OCI-LY3 (cell line): ENCODE measurements at regions not wholly inside any gene's neighbourhood (a gene's known extent, or its start where the extent isn't known, plus 50 kb on each side); places are given as distances from the start of the nearest gene placed in this dataset.

ENCODE experiments used
- H2AFZ ChIP-seq: fragments of 200-600, 300-600 bp; shearing (Covaris generic); 2 replicates; pipeline ENCODE4 v1.6.0; 2014; ENCODE audit warnings: antibody characterized with exemption, low read depth, low read length
- H3K27ac ChIP-seq: fragments of 200-600, 300-600 bp; sonication (generic); 2 replicates; pipeline ENCODE4 v1.5.1; 2014; ENCODE audit warnings: mild to moderate bottlenecking, low read length, moderate library complexity, mixed read lengths
- H3K27me3 ChIP-seq: fragments of 200-600, 300-600 bp; sonication (generic); 2 replicates; pipeline ENCODE4 v1.6.1; 2014; ENCODE audit warnings: low read depth, low read length, mixed read lengths
- H3K36me3 ChIP-seq: fragments of 200-600, 300-600 bp; sonication (generic); replicated peaks from 2 replicates; pipeline ENCODE3; 2014; ENCODE audit warnings: low read depth, low read length, mixed read lengths
- H3K4me1 ChIP-seq: fragments of 300-600, 200-600 bp; sonication (generic); 2 replicates; pipeline ENCODE4 v1.6.1; 2014; ENCODE audit warnings: low read length, mixed read lengths
- H3K4me2 ChIP-seq: fragments of 200-600, 300-600 bp; sonication (generic); 2 replicates; pipeline ENCODE4 v1.6.1; 2014; ENCODE audit warnings: low read length, mixed read lengths
- H3K4me3 ChIP-seq: fragments of 300-600, 200-600 bp; sonication (generic); 2 replicates; pipeline ENCODE4 v1.5.1; 2014; ENCODE audit warnings: antibody characterized with exemption, mild to moderate bottlenecking, low read length, moderate library complexity
- H3K79me2 ChIP-seq: fragments of 300-600, 200-600 bp; shearing (Covaris generic); 2 replicates; pipeline ENCODE4 v1.6.1; 2014; ENCODE audit warnings: mild to moderate bottlenecking, low read length, mixed read lengths
- H3K9ac ChIP-seq: fragments of 300-600, 200-600 bp; shearing (Covaris generic); 2 replicates; pipeline ENCODE4 v1.6.0; 2014; ENCODE audit warnings: mild to moderate bottlenecking, low read length, moderate library complexity
- H3K9me3 ChIP-seq: fragments of 200-600, 300-600 bp; shearing (Covaris generic); 2 replicates; pipeline ENCODE4 v1.6.1; 2014; ENCODE audit warnings: low read length, mixed read lengths; ENCODE audit not compliant: insufficient read depth
- H4K20me1 ChIP-seq: fragments of 200-600, 300-600 bp; sonication (generic); 2 replicates; pipeline ENCODE4 v1.6.1; 2016; ENCODE audit warnings: low read length, mixed read lengths; ENCODE audit not compliant: insufficient read depth
- CTCF ChIP-seq: fragments of 200-600, 300-600 bp; sonication (generic); IDR thresholded peaks from 2 replicates; pipeline ENCODE4 v1.5.1; 2014; ENCODE audit warnings: antibody characterized with exemption, low read length, low read depth
- EZH2phosphoT487 ChIP-seq: fragments of 200-600 bp; shearing (Covaris generic); IDR thresholded peaks from 2 replicates; pipeline ENCODE4 v1.6.1; 2018; ENCODE audit warnings: antibody characterized with exemption, mixed run types, low read depth

DNA sequence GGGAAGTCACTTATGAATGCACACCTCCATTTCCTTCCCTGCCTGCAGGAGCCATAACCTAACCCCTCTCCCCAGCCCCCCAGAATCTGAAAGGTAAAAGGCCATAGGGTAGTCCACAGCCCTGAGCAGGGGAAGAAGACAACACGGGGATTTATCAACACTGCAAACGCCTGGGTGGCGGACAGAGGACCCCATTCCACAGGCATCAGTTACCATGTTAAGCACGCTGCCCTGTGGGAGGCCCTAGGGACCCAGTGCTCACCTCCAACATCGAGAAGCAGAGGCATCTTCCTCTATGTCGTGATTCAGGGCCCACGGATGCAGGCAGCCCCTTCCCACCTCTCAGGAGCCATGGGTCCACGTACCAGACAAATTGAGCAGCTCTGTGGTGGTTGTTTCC lies 523.8 kb downstream of the MATN1 start:
- Histone ChIP-seq H3K79me2 (no peaks in the 10 kb centered on the region), H3K36me3 (no peaks in the 10 kb centered on the region), H2AFZ (no peak overlapping the region), H3K9ac (no peak overlapping the region), H3K4me2 (no peak overlapping the region), H3K27me3 (no peaks in the 10 kb centered on the region), H3K4me3 (no peak overlapping the region), H3K27ac (no peak overlapping the region), H4K20me1 (no peaks in the 10 kb centered on the region), H3K4me1 (no peaks in the 10 kb centered on the region), H3K9me3 (no peaks in the 10 kb centered on the region)
- TF ChIP-seq EZH2phosphoT487 (no peak), CTCF (no peak)

GRCh38 chr1:30198795-30199403 lies 524.5 kb downstream of the MATN1 start:
- TF ChIP-seq CTCF (no peak), EZH2phosphoT487 (no peak)

DNA sequence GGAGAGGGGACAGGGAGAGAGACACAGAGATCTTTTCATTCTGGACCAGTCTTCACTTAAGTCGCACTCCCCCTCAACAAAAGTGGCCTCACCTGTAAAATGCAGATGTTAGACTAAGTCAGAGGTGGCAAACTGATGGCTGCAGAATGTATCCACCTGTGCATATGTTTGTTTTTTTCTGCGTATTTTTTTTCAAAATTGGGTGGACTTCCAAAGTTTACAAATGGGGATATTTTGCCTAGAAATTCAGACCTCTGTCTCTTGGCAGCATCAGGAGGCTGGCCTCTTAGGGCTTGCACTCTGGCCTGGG lies 525.0 kb downstream of the MATN1 start:
- Histone ChIP-seq H3K27me3 (no peaks in the 10 kb centered on the region), H2AFZ (no peak overlapping the region), H3K27ac (no peak overlapping the region), H3K4me2 (no peak overlapping the region), H3K9ac (no peak overlapping the region), H3K79me2 (no peaks in the 10 kb centered on the region), H3K9me3 (no peaks in the 10 kb centered on the region), H3K4me1 (no peaks in the 10 kb centered on the region), H3K4me3 (no peak overlapping the region), H3K36me3 (no peaks in the 10 kb centered on the region), H4K20me1 (no peaks in the 10 kb centered on the region)
- no peak for TF ChIP-seq CTCF
- no peak for TF ChIP-seq EZH2phosphoT487

More at GRCh38 chr1:30198795-30199403, 524.5 kb downstream of the MATN1 start:
- Histone ChIP-seq H4K20me1 (no peaks in the 10 kb centered on the region), H3K9ac (no peak overlapping the region), H2AFZ (no peak overlapping the region), H3K9me3 (no peaks in the 10 kb centered on the region), H3K4me3 (no peak overlapping the region), H3K79me2 (no peaks in the 10 kb centered on the region), H3K36me3 (no peaks in the 10 kb centered on the region), H3K4me1 (no peaks in the 10 kb centered on the region), H3K27ac (no peak overlapping the region), H3K4me2 (no peak overlapping the region), H3K27me3 (no peaks in the 10 kb centered on the region)

DNA sequence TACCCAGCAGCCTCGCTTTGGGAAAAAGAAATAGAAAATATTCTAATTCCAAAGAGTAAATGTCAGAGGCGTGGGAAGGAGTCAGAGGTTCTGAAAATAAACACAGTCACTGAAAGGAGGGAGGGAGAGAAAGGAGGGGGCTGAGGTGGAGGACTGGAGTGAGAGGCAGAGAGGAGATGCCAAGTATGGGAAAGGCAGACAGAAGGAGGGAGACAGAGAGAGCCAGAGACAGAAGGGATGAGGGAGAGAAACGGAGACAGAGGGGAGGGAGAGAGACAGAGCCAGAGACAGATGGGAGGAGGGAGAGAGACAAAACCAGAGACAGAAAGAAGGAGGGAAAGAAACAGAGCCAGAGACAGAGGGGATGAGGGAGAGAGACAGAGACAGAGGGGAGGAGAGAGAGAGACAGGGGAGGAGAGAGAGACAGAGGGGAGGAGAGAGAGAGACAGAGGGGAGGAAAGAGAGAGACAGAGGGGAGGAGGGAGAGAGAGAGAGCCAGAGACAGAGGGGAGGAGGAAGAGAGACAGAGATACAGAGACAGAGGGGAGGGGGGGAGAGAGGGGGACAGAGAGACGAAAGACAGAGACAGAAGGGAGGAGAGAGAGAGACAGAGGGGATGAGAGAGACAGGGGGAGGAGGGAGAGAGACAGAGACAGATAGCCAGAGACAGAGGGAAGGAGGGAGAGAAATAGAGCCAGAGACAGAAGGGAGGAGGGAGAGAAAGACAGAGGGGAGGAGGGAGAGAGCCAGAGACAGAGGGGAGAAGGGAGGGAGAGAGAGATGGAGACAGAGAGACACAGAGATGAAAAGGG lies 525.5 kb downstream of the MATN1 start:
- Histone ChIP-seq H2AFZ (no peak overlapping the region), H3K79me2 (no peaks in the 10 kb centered on the region)

More for the DNA sequence above, 525.5 kb downstream of the MATN1 start:
- Histone ChIP-seq H3K9me3 (no peaks in the 10 kb centered on the region), H3K36me3 (no peaks in the 10 kb centered on the region), H3K27me3 (no peaks in the 10 kb centered on the region), H3K9ac (no peak overlapping the region), H3K4me3 (no peak overlapping the region), H4K20me1 (no peaks in the 10 kb centered on the region), H3K4me1 (no peaks in the 10 kb centered on the region), H3K27ac (no peak overlapping the region), H3K4me2 (no peak overlapping the region)
- no peak for TF ChIP-seq EZH2phosphoT487
- TF ChIP-seq CTCF: no peak
